Liver (tissue), 8 donors: ENCODE measurements at regions not wholly inside any gene's neighbourhood (a gene's known extent, or its start where the extent isn't known, plus 50 kb on each side); places are given as distances from the start of the nearest gene placed in this dataset.

Experiments
- DNase-seq: peaks from one replicate; pipeline ENCODE4 v3.0.0-alpha.2; 2017; ENCODE audit warnings: low spot score
- H3K27ac ChIP-seq, 2 donors: one replicate each; pipeline ENCODE4 v1.7.0; 2013; ENCODE audit warnings: inconsistent platforms in 2 of 2, low read length in 2 of 2, control low read depth in 1 of 2, low read depth in 1 of 2, mild to moderate bottlenecking in 1 of 2
- H3K27me3 ChIP-seq, 4 donors: one replicate each; pipeline versions ENCODE4 v1.6.1 to v1.7.0; 2013; ENCODE audit warnings: low read length in 3 of 4, inconsistent platforms in 1 of 4, mild to moderate bottlenecking in 1 of 4, moderate library complexity in 1 of 4; ENCODE audit not compliant: control insufficient read depth in 4 of 4, insufficient read depth in 4 of 4
- H3K36me3 ChIP-seq, 4 donors: one replicate each; pipeline versions ENCODE4 v1.6.1 to v1.7.0; 2013; ENCODE audit warnings: low read length in 3 of 4, mild to moderate bottlenecking in 3 of 4, low read depth in 1 of 4, moderate library complexity in 1 of 4; ENCODE audit not compliant: control insufficient read depth in 4 of 4, insufficient read depth in 3 of 4
- H3K4me1 ChIP-seq, 4 donors: one replicate each; pipeline versions ENCODE4 v1.6.1 to v1.7.0; 2013; ENCODE audit warnings: low read length in 3 of 4, mild to moderate bottlenecking in 3 of 4, moderate library complexity in 1 of 4; ENCODE audit not compliant: control insufficient read depth in 4 of 4, insufficient read depth in 4 of 4
- H3K4me3 ChIP-seq, 3 donors: one replicate each; pipeline versions ENCODE4 v1.6.1 to v1.7.0; 2013; ENCODE audit warnings: low read length in 3 of 3, control low read depth in 1 of 3, low read depth in 1 of 3, mild to moderate bottlenecking in 1 of 3
- H3K9ac ChIP-seq, 2 donors: one replicate each; pipeline ENCODE4 v1.7.0; 2013; ENCODE audit warnings: low read length in 2 of 2, mild to moderate bottlenecking in 2 of 2, moderate library complexity in 2 of 2, control low read depth in 1 of 2, low read depth in 1 of 2
- H3K9me3 ChIP-seq, 4 donors: one replicate each; pipeline versions ENCODE4 v1.6.1 to v1.7.0; 2013; ENCODE audit warnings: low read length in 3 of 4; ENCODE audit not compliant: control insufficient read depth in 4 of 4
- EGR1 ChIP-seq, 2 donors: IDR thresholded peaks; 2 replicates each; pipeline ENCODE4 v1.6.1; 2016 to 2018; ENCODE audit warnings: antibody characterized with exemption in 2 of 2, low read depth in 2 of 2
- FOXA1 ChIP-seq: IDR thresholded peaks from 2 replicates; pipeline ENCODE4 v1.6.1; 2016; ENCODE audit warnings: antibody characterized with exemption
- FOXA2 ChIP-seq: IDR thresholded peaks from 2 replicates; pipeline ENCODE4 v1.6.1; 2016; ENCODE audit warnings: antibody characterized with exemption
- GABPA ChIP-seq, 2 donors: IDR thresholded peaks in 1 of 2; conservative IDR thresholded peaks in 1 of 2; 2 replicates each; pipeline ENCODE4 v1.6.1; 2016; ENCODE audit warnings: antibody characterized with exemption in 2 of 2, mild to moderate bottlenecking in 1 of 2, moderate library complexity in 1 of 2
- HNF4A ChIP-seq, 2 donors: conservative IDR thresholded peaks; 2 replicates each; pipeline ENCODE4 v1.6.1; 2016; ENCODE audit warnings: antibody characterized with exemption in 2 of 2, mild to moderate bottlenecking in 2 of 2
- HNF4G ChIP-seq: IDR thresholded peaks from 2 replicates; pipeline ENCODE4 v1.6.1; 2016; ENCODE audit warnings: antibody characterized with exemption
- JUND ChIP-seq, 2 donors: IDR thresholded peaks; 2 replicates each; pipeline ENCODE4 v1.6.1; 2016; ENCODE audit warnings: antibody characterized with exemption in 2 of 2
- RAD21 ChIP-seq, 2 donors: IDR thresholded peaks; 2 replicates each; pipeline ENCODE4 v1.6.1; 2016; ENCODE audit warnings: antibody characterized with exemption in 2 of 2, mild to moderate bottlenecking in 2 of 2
- RXRA ChIP-seq, 2 donors: IDR thresholded peaks; 2 replicates each; pipeline ENCODE4 v1.6.1; 2017 to 2018; ENCODE audit warnings: antibody characterized with exemption in 2 of 2, mild to moderate bottlenecking in 1 of 2
- SP1 ChIP-seq: IDR thresholded peaks from 2 replicates; pipeline ENCODE4 v1.6.1; 2018; ENCODE audit warnings: antibody characterized with exemption, mild to moderate bottlenecking
- TAF1 ChIP-seq: conservative IDR thresholded peaks from 2 replicates; pipeline ENCODE4 v1.6.1; 2016; ENCODE audit warnings: antibody characterized with exemption, mild to moderate bottlenecking
- YY1 ChIP-seq: IDR thresholded peaks from 2 replicates; pipeline ENCODE4 v1.6.1; 2016; ENCODE audit warnings: antibody characterized with exemption, mild to moderate bottlenecking
- WGBS: extraction: QIAGEN DNeasy Blood & Tissue Kit; methylation state at CpG from one replicate; pipeline ENCODE4 v1.1.7; 2013; 5-methylcytosine and 5-hydroxymethylcytosine counted together
- TF ChIP-seq, protein P1 (sequence below): IDR thresholded peaks from 2 replicates; pipeline ENCODE4 v1.6.1; 2016; ENCODE audit warnings: antibody characterized with exemption
- TF ChIP-seq, protein P2 (sequence below): fragments of 150-350 bp; IDR thresholded peaks from 2 replicates; pipeline ENCODE4 v1.5.1; 2017; ENCODE audit warnings: improper control_type of control experiment, low read depth, low read length; ENCODE audit not compliant: missing input control
- TF ChIP-seq, protein P3 (sequence below): IDR thresholded peaks from 2 replicates; pipeline ENCODE4 v1.6.1; 2016; ENCODE audit warnings: antibody characterized with exemption
- donor health status: healthy.
- donor health status: healthy.
- donor health status: healthy.
- donor health status: healthy.
- donor health status: healthy.

GRCh38 chr10:3270577-3271316 lies 98.2 kb upstream of the PITRM1 start:
- no peaks in the 10 kb centered on the region for H3K4me1 ChIP-seq
- DNase-seq, result no peak
- no peak overlapping the region for H3K4me3 ChIP-seq
- 79% methylated on average over 18 of the region's 18 CpGs for WGBS
- H3K27me3 ChIP-seq, result peaks cover 0 to 16% (median 0%) of the 10 kb centered on the region in 4 donors
- no peak overlapping the region for H3K9ac ChIP-seq
- H3K36me3 ChIP-seq, result no peaks in the 10 kb centered on the region
- no peaks in the 10 kb centered on the region for H3K9me3 ChIP-seq
- H3K27ac ChIP-seq, result no peak overlapping the region
- TF ChIP-seq TAF1, result no peak
- no peak for TF ChIP-seq RXRA (IDR thresholded peaks at IDR 0.05)
- no peak for TF ChIP-seq HNF4A (conservative IDR thresholded peaks at IDR 0.05)
- TF ChIP-seq HNF4G, result no peak
- no peak for TF ChIP-seq JUND (IDR thresholded peaks at IDR 0.05)
- TF ChIP-seq, protein P1, sequence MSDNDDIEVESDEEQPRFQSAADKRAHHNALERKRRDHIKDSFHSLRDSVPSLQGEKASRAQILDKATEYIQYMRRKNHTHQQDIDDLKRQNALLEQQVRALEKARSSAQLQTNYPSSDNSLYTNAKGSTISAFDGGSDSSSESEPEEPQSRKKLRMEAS, result no peak
- no peak for TF ChIP-seq EGR1 (IDR thresholded peaks at IDR 0.05; ENCODE audit: low read depth in 2 of 2)
- TF ChIP-seq YY1, result no peak
- TF ChIP-seq RAD21 (IDR thresholded peaks at IDR 0.05), result no peak
- no peak for TF ChIP-seq GABPA (IDR thresholded peaks at IDR 0.05 in 1 of 2, conservative IDR thresholded peaks at IDR 0.05 in 1 of 2)
- TF ChIP-seq SP1, result no peak
- no peak for TF ChIP-seq FOXA2

- H3K9ac ChIP-seq, result no peak overlapping the region
- no peak overlapping the region for H3K27ac ChIP-seq
- peaks cover 0 to 15% (median 0%) of the 10 kb centered on the region in 4 donors for H3K27me3 ChIP-seq
- H3K4me3 ChIP-seq, result no peak overlapping the region
- DNase-seq, result no peak
- TF ChIP-seq, protein P2, sequence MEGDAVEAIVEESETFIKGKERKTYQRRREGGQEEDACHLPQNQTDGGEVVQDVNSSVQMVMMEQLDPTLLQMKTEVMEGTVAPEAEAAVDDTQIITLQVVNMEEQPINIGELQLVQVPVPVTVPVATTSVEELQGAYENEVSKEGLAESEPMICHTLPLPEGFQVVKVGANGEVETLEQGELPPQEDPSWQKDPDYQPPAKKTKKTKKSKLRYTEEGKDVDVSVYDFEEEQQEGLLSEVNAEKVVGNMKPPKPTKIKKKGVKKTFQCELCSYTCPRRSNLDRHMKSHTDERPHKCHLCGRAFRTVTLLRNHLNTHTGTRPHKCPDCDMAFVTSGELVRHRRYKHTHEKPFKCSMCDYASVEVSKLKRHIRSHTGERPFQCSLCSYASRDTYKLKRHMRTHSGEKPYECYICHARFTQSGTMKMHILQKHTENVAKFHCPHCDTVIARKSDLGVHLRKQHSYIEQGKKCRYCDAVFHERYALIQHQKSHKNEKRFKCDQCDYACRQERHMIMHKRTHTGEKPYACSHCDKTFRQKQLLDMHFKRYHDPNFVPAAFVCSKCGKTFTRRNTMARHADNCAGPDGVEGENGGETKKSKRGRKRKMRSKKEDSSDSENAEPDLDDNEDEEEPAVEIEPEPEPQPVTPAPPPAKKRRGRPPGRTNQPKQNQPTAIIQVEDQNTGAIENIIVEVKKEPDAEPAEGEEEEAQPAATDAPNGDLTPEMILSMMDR, result no peak
- TF ChIP-seq, protein P3, sequence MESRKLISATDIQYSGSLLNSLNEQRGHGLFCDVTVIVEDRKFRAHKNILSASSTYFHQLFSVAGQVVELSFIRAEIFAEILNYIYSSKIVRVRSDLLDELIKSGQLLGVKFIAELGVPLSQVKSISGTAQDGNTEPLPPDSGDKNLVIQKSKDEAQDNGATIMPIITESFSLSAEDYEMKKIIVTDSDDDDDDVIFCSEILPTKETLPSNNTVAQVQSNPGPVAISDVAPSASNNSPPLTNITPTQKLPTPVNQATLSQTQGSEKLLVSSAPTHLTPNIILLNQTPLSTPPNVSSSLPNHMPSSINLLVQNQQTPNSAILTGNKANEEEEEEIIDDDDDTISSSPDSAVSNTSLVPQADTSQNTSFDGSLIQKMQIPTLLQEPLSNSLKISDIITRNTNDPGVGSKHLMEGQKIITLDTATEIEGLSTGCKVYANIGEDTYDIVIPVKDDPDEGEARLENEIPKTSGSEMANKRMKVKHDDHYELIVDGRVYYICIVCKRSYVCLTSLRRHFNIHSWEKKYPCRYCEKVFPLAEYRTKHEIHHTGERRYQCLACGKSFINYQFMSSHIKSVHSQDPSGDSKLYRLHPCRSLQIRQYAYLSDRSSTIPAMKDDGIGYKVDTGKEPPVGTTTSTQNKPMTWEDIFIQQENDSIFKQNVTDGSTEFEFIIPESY, result no peak
- TF ChIP-seq EGR1 (IDR thresholded peaks at IDR 0.05; ENCODE audit: low read depth in 2 of 2), result no peak
- no peak for TF ChIP-seq RAD21 (IDR thresholded peaks at IDR 0.05)
- no peak for TF ChIP-seq FOXA1
- no peak for TF ChIP-seq HNF4G
- no peak for TF ChIP-seq RXRA (IDR thresholded peaks at IDR 0.05)
- no peak for TF ChIP-seq YY1
- no peaks in the 10 kb centered on the region for H3K36me3 ChIP-seq
- no peaks in the 10 kb centered on the region for H3K4me1 ChIP-seq
- H3K9me3 ChIP-seq, result no peaks in the 10 kb centered on the region
- WGBS, result 85% methylated on average over 6 of the region's 6 CpGs
These were observed 95.4 kb upstream of the PITRM1 start for GRCh38 chr10:3268025-3268424.
